OCI-LY7 (cell line): ENCODE measurements at regions not wholly inside any gene's neighbourhood (a gene's known extent, or its start where the extent isn't known, plus 50 kb on each side); places are given as distances from the start of the nearest gene placed in this dataset.

Experiments used
- BruUV-seq: library from RNA; stranded (reverse); fragments of 400-500 nt; replicated peaks from 2 replicates; lab custom pipeline; 2021; lab: Mats Ljungman, UMichigan
- CTCF ChIA-PET: fragments of 300-600 bp; sonication (Branson Sonifier 250); formaldehyde crosslinking; loops from one replicate; lab custom pipeline; 2022; ENCODE audit warnings: antibody characterized with exemption; ENCODE audit not compliant: unreplicated experiment; lab: Charles Lee
- POLR2A ChIA-PET: fragments of 300-600 bp; sonication (Branson Sonifier 250); formaldehyde crosslinking; loops from one replicate; lab custom pipeline; 2022; ENCODE audit warnings: antibody characterized with exemption; lab: Charles Lee
- DNase-seq: peaks from one replicate; pipeline ENCODE4 v3.0.0-alpha.2; 2015; ENCODE audit warnings: low spot score
- H2AFZ ChIP-seq: fragments of 200-600 bp; sonication (generic), shearing (Covaris generic); 2 replicates; pipeline ENCODE4 v1.6.1; 2014; ENCODE audit warnings: mild to moderate bottlenecking, antibody characterized with exemption, low read length, moderate library complexity
- H3K27ac ChIP-seq: fragments of 200-600 bp; sonication (generic); 2 replicates; pipeline ENCODE4 v1.5.1; 2014; ENCODE audit warnings: mixed run types, low read depth, mild to moderate bottlenecking, moderate library complexity, low read length, inconsistent platforms; ENCODE audit not compliant: poor library complexity, severe bottlenecking
- H3K36me3 ChIP-seq: fragments of 200-600 bp; sonication (generic); 2 replicates; pipeline ENCODE4 v1.6.1; 2014; ENCODE audit warnings: mild to moderate bottlenecking, antibody characterized with exemption, low read length, moderate library complexity, mixed read lengths; ENCODE audit not compliant: insufficient read depth
- H3K4me1 ChIP-seq: fragments of 200-600 bp; sonication (generic); 2 replicates; pipeline ENCODE4 v1.5.1; 2014; ENCODE audit warnings: mild to moderate bottlenecking, low read length; ENCODE audit not compliant: insufficient read depth, poor library complexity, severe bottlenecking
- H3K4me2 ChIP-seq: fragments of 200-600 bp; sonication (generic); 2 replicates; pipeline ENCODE4 v1.6.1; 2014; ENCODE audit warnings: mild to moderate bottlenecking, low read length
- H3K4me3 ChIP-seq: fragments of 200-600 bp; sonication (generic); 2 replicates; pipeline ENCODE4 v1.5.1; 2014; ENCODE audit warnings: mild to moderate bottlenecking, low read depth, low read length; ENCODE audit not compliant: poor library complexity, severe bottlenecking
- H3K79me2 ChIP-seq: fragments of 200-600 bp; sonication (generic); 2 replicates; pipeline ENCODE4 v1.6.1; 2016; ENCODE audit warnings: low read depth, mild to moderate bottlenecking, low read length, moderate library complexity, mixed read lengths; ENCODE audit not compliant: insufficient read depth
- H3K9me2 ChIP-seq: fragments of 200-600 bp; sonication (generic); 2 replicates; pipeline ENCODE4 v1.6.1; 2016; ENCODE audit warnings: mild to moderate bottlenecking, low read length, mixed read lengths; ENCODE audit not compliant: insufficient read depth
- H3K9me3 ChIP-seq: fragments of 200-600 bp; sonication (generic); 2 replicates; pipeline ENCODE4 v1.6.1; 2014; ENCODE audit warnings: mild to moderate bottlenecking, mixed run types, low read length, mixed read lengths
- H4K20me1 ChIP-seq: fragments of 200-600 bp; sonication (generic); 2 replicates; pipeline ENCODE4 v1.6.1; 2014; ENCODE audit warnings: mild to moderate bottlenecking, antibody characterized with exemption, low read length, moderate library complexity, mixed read lengths; ENCODE audit not compliant: insufficient read depth
- EZH2phosphoT487 ChIP-seq: fragments of 200-600 bp; sonication (generic); IDR thresholded peaks from 2 replicates; pipeline ENCODE4 v1.6.1; 2018; ENCODE audit warnings: low read depth, borderline replicate concordance, mild to moderate bottlenecking, mixed run types, antibody characterized with exemption, low read length, moderate library complexity, mixed read lengths
- intact Hi-C: fragments of 100-400 bp; cut with micrococcal nuclease; formaldehyde crosslinking; loops from one replicate; pipeline ENCODE4 v1.10.0; 2022; ENCODE audit not compliant: unreplicated experiment
- TF ChIP-seq, protein P1 (sequence below): fragments of 200-600 bp; sonication (generic); conservative IDR thresholded peaks from 2 replicates; pipeline ENCODE4 v1.5.1; 2014; ENCODE audit warnings: mild to moderate bottlenecking, antibody characterized with exemption, low read length, moderate library complexity, mixed read lengths

DNA sequence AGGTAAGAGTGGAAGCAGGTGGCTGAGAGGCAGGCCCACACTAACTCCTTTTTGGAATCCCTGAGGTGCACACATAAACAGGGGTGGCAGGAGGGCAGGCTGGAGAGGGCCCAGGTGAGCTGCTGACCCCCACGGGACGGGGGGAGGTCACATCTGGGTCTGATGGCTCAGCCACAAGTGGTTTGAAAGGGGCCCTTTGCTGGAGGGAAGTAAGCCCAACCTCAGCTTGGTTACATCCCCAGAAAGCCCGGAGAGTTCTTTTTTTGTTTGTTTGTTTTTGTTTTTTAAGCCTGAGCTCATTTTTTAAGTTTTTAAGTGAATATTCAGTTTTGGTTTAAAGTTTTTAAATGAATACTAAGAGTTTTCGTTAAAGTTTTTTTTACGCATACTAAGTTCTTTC, 72.8 kb upstream of the CUX1 start:
- Histone ChIP-seq H3K79me2 (peaks cover 12% of the 10 kb centered on the region; the same call in 1 of the 2 replicates), H2AFZ (peak overlapping the region; percentile 40; the same call in 1 of the 2 replicates), H3K9me3 (no peaks in the 10 kb centered on the region), H3K27ac (peak overlapping the region; percentile 93), H4K20me1 (no peaks in the 10 kb centered on the region), H3K4me2 (peak overlapping the region; percentile 90), H3K4me3 (peak overlapping the region; percentile 76), H3K4me1 (peaks cover 71% of the 10 kb centered on the region), H3K9me2 (no peaks in the 10 kb centered on the region), H3K36me3 (no peaks in the 10 kb centered on the region)
- no TSS peak for BruUV-seq
- ChIA-PET POLR2A (interaction anchor here (0.6 to 8.5 kb wide), 17 partner anchors 8 to 125 kb away, joined by 3 to 177 read pairs (median 3); partner anchors contain the start of gene CUX1), CTCF (interaction anchor here (0.6 to 1.5 kb wide), 6 partner anchors 53 to 121 kb away, joined by 3 to 11 read pairs (median 4); no protein-coding TSS in a partner anchor)
- peak; percentile 86 for DNase-seq
- intact Hi-C loops = loop anchor here (1.0 kb wide), 2 partner anchors 54 to 56 kb away; no protein-coding TSS in a partner anchor
- TF ChIP-seq EZH2phosphoT487 = no peak
- TF ChIP-seq, protein P1, sequence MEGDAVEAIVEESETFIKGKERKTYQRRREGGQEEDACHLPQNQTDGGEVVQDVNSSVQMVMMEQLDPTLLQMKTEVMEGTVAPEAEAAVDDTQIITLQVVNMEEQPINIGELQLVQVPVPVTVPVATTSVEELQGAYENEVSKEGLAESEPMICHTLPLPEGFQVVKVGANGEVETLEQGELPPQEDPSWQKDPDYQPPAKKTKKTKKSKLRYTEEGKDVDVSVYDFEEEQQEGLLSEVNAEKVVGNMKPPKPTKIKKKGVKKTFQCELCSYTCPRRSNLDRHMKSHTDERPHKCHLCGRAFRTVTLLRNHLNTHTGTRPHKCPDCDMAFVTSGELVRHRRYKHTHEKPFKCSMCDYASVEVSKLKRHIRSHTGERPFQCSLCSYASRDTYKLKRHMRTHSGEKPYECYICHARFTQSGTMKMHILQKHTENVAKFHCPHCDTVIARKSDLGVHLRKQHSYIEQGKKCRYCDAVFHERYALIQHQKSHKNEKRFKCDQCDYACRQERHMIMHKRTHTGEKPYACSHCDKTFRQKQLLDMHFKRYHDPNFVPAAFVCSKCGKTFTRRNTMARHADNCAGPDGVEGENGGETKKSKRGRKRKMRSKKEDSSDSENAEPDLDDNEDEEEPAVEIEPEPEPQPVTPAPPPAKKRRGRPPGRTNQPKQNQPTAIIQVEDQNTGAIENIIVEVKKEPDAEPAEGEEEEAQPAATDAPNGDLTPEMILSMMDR = no peak

DNA sequence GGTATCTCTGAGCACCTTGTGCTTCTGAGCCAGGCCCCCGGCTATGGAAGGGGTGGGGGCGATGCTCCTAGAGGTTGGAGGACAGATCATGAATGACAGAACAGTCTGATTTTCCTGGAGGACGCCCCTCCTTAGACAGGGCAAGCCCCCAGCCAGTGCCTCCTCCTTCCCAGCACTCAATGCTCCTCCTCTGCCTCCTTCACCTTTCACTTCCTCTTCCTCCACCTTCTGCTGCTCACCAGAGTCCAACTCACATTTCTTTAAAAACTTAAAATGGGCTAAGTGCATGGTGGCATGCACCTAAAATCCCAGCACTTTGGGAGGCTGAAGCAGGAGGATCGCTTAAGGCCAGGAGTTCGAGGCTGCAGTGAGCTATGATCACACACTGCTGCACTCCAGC, 71.1 kb upstream of the CUX1 start:
- peak overlapping the region; percentile 15 for H3K4me3 ChIP-seq
- no peaks in the 10 kb centered on the region for H4K20me1 ChIP-seq
- H3K79me2 ChIP-seq = peaks cover 12% of the 10 kb centered on the region; the same call in 1 of the 2 replicates
- H3K9me3 ChIP-seq = no peaks in the 10 kb centered on the region
- no peaks in the 10 kb centered on the region for H3K9me2 ChIP-seq
- POLR2A ChIA-PET = interaction anchor here (0.9 to 8.5 kb wide), 2 partner anchors 46 to 57 kb away, joined by 3 to 177 read pairs; no protein-coding TSS in a partner anchor
- BruUV-seq = no TSS peak
- intact Hi-C loops = no loop called here
- peaks cover 54% of the 10 kb centered on the region for H3K4me1 ChIP-seq
- H3K4me2 ChIP-seq = peak overlapping the region; percentile 57
- H2AFZ ChIP-seq = peak overlapping the region; percentile 12; the same call in 1 of the 2 replicates
- DNase-seq = peak; percentile 68
- no peaks in the 10 kb centered on the region for H3K36me3 ChIP-seq
- CTCF ChIA-PET = no interaction called here
- H3K27ac ChIP-seq = peak overlapping the region; percentile 93
- no peak for TF ChIP-seq EZH2phosphoT487
- TF ChIP-seq, protein P1 = no peak
